ENCODE measurements at regions not wholly inside any gene's neighbourhood (a gene's known extent, or its start where the extent isn't known, plus 50 kb on each side); places are given as distances from the start of the nearest gene placed in this dataset.

DNA sequence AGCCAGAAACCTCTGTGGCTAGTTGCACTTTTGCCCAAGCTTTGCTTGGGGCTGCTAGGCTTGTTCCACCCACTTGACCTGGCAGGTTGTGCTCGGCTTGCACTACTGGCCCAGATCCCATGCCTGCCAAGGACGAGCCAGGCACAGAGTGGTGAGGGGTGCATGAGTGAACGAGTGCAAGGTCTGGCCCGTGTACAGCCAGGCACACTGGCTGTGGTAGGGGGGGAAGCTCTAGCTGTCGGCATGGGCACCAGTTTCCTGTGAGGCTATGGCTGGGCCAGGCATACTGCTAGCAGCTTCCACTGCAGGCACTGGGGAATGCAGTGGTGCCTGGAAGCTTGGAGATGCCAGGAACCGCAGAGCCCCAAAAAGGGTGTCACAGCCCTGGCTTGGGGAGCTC is 210.4 kb downstream of the AKAIN1 start:
- no peak for ATAC-seq
- Histone ChIP-seq H3K27ac (no peak overlapping the region), H3K36me3 (no peaks in the 10 kb centered on the region), H3K4me1 (no peaks in the 10 kb centered on the region), H3K9me3 (no peaks in the 10 kb centered on the region), H3K27me3 (ENCODE audit: low read depth) (no peaks in the 10 kb centered on the region), H3K4me3 (no peak overlapping the region)
- intact Hi-C loops (cut with DNase I): no loop called here
- DNase-seq: no peak
- TF ChIP-seq, protein P1, sequence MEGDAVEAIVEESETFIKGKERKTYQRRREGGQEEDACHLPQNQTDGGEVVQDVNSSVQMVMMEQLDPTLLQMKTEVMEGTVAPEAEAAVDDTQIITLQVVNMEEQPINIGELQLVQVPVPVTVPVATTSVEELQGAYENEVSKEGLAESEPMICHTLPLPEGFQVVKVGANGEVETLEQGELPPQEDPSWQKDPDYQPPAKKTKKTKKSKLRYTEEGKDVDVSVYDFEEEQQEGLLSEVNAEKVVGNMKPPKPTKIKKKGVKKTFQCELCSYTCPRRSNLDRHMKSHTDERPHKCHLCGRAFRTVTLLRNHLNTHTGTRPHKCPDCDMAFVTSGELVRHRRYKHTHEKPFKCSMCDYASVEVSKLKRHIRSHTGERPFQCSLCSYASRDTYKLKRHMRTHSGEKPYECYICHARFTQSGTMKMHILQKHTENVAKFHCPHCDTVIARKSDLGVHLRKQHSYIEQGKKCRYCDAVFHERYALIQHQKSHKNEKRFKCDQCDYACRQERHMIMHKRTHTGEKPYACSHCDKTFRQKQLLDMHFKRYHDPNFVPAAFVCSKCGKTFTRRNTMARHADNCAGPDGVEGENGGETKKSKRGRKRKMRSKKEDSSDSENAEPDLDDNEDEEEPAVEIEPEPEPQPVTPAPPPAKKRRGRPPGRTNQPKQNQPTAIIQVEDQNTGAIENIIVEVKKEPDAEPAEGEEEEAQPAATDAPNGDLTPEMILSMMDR (IDR thresholded peaks at IDR 0.05): no peak

- DNase-seq (no peak), ATAC-seq (no peak)
- no peaks in the 10 kb centered on the region for H3K36me3 ChIP-seq
- H3K27me3 ChIP-seq (ENCODE audit: low read depth): no peaks in the 10 kb centered on the region
- H3K9me3 ChIP-seq: no peaks in the 10 kb centered on the region
- H3K4me3 ChIP-seq: no peak overlapping the region
- no peak overlapping the region for H3K27ac ChIP-seq
- H3K4me1 ChIP-seq: no peaks in the 10 kb centered on the region
- TF ChIP-seq, protein P1 (IDR thresholded peaks at IDR 0.05): no peak
- intact Hi-C loops (cut with DNase I): no loop called here
Measured at GRCh38 chr18:4986066-4986465, 211.0 kb downstream of the AKAIN1 start.

DNA sequence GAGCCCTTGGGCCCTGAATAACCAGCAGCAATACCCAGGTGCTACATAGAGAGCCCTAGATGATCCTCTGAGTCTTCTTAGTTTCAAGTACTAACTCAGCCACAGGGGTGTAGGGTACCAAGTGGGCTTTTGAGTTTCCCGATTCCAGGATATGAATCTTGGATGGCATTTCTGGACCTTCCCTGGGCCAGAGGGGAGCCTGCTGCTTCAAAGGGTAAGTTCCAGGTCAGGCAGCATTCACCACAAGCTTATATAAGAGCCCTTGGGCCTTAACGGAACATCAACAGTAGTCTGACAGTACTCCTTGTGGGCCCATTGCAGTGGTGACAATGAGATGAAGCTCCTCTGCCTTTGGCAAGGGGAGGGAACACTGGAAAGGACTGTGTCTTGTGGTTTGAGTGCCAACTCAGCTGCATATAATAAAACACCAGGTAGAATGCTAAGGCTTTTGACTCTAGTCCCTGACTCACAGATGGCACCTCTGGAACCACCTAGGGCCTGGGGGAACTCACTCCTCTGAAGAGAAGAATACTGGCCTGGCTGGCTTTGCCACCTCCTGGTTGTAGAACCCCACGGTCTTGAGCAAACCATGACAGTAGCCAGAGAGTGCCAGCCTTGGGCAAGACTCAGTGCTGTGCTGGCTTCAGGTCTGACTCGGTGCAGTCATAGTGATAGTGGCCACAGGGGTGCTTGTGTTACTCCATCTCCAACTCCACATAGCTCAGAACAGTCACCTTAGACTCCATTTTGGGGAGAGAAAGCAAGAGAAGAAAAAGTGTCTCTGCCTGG is 235.7 kb downstream of the AKAIN1 start:
- Histone ChIP-seq H3K27ac (no peak overlapping the region), H3K4me1 (no peaks in the 10 kb centered on the region), H3K36me3 (no peaks in the 10 kb centered on the region), H3K27me3 (ENCODE audit: low read depth) (no peaks in the 10 kb centered on the region), H3K4me3 (no peak overlapping the region), H3K9me3 (no peaks in the 10 kb centered on the region)
- TF ChIP-seq, protein P1 (IDR thresholded peaks at IDR 0.05): no peak
- intact Hi-C loops (cut with DNase I): no loop called here
- DNase-seq (no peak), ATAC-seq (no peak)

- TF ChIP-seq, protein P1 (IDR thresholded peaks at IDR 0.05): no peak
- no peak overlapping the region for H3K27ac ChIP-seq
- no peaks in the 10 kb centered on the region for H3K9me3 ChIP-seq
- intact Hi-C loops (cut with DNase I): no loop called here
- H3K4me3 ChIP-seq: no peak overlapping the region
- H3K27me3 ChIP-seq (ENCODE audit: low read depth): no peaks in the 10 kb centered on the region
- ATAC-seq (no peak), DNase-seq (no peak)
- no peaks in the 10 kb centered on the region for H3K36me3 ChIP-seq
- no peaks in the 10 kb centered on the region for H3K4me1 ChIP-seq
Measured at GRCh38 chr18:4960578-4960977, 236.5 kb downstream of the AKAIN1 start.

DNA sequence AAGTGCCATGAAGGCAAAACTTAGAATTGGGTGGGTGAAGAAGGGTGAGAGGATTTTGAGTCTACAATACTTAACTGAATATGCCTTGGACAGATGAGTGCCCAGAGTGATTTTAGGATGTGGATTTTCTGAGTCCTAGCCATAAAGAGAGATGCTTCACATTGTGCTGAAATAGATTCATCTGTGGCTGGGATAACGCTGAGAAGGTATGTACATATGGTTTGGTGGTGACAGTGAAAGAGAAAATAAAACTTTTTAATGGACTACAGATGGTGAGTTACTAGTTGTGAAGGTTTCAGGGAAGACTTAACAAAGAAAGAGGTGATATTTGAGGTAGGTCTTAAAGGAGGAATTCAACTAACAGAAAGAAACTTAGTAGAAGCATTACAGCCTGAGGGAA is 265.8 kb downstream of the AKAIN1 start:
- no peak for ATAC-seq
- Histone ChIP-seq H3K36me3 (no peaks in the 10 kb centered on the region), H3K27me3 (ENCODE audit: low read depth) (no peaks in the 10 kb centered on the region), H3K27ac (no peak overlapping the region), H3K9me3 (peaks cover 4% of the 10 kb centered on the region), H3K4me3 (no peak overlapping the region), H3K4me1 (no peaks in the 10 kb centered on the region)
- intact Hi-C loops (cut with DNase I): no loop called here
- no peak for DNase-seq
- TF ChIP-seq, protein P1 (IDR thresholded peaks at IDR 0.05): no peak
